ENCODE measurements at regions not wholly inside any gene's neighbourhood (a gene's known extent, or its start where the extent isn't known, plus 50 kb on each side); places are given as distances from the start of the nearest gene placed in this dataset.

DNA sequence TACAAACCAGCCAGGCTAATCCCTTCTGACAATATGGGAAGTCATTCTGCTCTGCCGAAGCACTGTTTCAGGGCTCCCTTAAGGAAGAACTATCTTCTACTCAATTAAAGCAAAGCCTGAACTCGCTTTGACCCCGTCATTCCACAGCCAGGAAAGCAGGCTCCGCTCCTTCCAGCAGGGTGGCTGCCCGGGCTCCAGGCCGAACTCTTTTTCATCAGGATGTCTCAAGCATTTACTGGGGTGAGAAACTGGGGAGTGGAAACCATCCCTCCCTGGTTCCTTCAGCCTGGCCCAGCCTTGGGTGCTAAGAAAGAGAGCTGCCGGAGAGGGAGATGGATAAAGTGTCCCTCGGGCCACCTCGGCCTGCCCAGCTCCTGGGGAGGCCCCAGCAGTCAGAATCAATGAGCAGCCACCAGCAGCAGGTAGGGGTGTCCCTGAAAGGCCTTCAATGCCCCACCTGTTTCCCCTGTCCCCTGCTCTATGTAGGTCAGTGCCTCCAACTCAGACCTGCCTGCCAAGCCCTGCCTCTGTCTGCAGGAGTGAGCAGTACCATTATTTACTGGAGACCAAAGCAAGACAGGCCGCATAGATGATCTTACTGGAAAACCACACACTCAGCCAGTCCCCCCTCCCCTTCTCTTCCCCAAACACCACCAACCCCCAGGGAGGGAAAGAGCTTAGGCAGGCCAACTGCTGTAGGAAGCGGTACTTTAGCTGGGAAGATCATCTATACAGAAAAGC, 225.6 kb upstream of the TLE3 start:
- peak; percentile 44 for DNase-seq (ENCODE audit: low read depth)

DNA sequence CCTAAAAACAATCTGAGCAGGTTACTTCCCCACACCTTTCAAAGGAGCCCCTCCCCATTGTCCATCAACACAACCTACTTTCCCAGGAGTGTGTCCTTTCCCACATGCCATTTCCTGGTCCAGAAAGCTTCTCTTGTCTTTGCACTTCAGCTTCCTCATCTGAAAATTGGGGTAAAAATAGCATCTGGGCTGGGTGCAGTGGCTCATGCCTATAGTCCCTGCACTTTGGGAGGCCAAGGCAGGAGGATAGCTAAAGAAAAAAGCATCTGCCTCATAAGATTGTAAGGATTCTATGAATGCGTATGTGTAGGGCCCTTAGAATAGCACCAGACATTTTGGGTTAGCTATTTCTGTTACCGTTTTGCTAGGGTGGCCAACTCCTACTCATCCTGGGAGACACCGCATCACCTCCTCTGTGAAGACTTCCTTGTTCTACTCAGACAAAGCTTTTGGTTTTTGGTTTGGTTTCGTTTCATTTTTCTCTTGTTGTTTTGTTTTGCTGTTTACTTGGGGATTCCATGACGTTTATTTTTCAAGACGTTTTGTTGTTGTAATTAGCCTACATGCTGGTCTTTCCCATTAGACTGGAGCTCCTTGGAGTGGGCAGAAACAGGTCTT, 224.4 kb upstream of the TLE3 start:
- no peak for DNase-seq (ENCODE audit: low read depth)

DNA sequence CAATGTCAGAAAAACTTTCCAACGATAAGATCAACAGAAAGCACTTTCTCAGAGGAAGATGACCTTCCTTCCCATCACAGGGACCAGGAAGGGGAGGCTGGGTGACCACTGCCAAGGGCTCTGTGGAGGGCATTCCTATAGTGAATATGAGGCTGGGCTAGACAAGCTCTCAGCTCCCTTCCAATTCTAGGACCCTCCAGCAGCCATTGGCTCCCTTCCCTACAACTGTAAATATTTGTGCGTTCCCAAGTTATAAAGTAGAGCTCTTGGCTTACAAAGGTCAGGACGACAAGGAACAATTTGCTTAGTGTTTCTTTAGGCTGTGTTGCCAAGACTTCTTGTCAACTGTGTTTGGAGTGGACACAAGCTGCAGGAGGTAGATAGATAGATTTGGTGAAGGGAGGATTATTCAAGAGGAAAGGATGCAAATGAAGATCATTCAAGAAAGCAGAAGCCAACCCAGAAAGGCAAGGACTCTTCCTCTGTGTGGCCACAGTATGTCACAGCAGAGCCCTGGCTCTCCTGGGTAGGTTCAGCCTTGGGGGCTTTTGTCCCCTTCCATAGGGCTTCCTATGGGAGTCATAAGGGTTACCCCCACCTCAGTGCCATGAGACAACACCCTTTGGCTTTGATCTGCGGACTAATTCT, 223.6 kb upstream of the TLE3 start:
- DNase-seq (ENCODE audit: low read depth) = no peak

DNA sequence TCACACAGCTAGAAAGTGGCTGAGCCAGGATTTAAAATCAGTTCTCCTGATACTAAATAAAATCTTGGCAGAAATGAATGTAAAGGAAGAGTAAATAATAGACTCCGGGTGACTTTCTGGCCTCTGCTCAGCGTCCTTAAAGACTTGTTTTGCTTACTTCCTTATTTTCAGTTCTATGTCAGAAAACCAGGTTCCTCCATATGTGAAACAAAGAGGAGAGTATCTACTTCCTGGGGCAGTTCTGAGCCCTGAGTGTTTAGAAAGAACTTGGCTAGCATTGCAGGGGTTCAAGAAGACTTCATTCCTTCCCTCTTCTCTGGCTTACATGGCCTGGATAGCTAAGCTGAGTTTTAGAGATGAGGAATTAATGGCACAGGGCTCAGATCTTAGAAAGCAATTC, 222.8 kb upstream of the TLE3 start:
- no peak for DNase-seq (ENCODE audit: low read depth)

DNA sequence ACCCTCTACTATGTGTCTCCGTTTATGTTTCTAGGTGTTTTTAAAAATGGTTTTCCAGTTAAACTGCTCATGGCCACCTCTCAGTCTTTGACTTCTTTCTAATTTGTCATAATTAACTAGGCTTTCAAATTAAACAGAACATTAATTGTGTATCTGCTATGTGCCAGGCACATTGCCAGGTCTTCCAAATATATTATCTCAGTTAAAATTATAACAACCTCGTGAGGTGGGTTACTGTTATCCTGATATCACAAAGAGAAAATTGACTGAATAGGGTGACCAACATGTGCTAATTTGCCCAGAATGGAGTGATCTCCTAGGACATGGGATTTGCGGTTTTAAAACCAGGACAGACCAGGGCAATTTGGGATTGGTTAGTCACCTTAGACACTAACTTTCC, 222.4 kb upstream of the TLE3 start:
- no peak for DNase-seq (ENCODE audit: low read depth)

DNA sequence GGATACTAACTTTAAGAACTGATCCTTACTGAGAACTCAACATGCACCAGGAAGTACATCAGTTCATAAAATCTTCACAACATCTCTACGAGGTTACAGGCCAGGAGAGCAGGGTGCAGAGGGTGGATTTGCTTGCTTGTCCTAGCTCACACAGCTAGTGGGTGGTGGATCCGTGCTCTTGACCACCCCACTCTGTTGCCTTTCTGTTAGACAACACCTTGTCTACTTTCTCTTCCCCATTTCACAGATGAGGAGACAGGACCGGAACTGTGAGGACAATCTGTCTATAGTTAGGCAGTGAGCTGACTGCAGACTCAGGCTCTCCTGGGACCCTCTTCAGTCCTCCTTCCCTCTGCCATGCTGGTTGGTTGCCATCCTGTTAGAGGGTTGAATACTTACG, 221.7 kb upstream of the TLE3 start:
- no peak for DNase-seq (ENCODE audit: low read depth)

DNA sequence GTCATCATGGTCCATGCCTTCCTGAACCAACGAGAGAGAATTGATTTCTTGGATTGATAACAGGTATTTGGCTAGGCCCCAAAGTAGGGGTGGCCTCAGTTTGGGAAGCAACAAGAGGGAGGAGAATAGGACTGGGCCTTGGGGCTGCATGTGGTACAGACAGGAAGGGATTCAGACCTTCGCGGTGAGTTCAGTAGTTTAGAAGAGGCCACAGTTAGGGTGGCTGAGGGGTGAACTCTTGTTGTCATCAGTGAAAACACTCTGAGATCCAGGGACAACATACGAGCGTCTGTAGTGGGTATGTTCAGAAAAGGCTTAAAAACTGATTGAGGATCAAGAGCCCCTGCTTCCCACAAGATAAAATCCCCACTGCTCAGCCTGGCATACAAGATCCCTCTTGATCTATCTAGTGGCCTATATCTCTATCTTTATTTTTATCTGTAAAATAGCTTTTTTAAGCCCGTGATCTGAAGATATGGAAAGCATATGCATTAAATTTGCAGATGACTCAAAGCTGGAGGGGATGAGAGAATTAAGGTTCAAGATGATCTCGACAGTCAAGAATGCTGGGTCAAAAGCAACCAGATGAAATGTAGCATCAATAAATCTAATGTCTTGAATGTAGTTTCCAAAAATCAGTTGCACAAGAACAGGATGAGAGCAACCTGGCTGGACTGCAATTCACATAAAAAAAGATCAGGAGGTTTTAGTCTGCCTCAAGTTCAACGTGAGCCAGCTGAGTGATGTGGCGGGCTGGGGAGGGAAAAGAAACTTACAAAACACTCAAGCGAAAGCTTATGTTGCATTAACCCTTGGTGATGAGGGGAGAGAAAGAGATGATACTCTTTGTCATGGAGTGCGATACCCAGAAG, 221.1 kb upstream of the TLE3 start:
- DNase-seq (ENCODE audit: low read depth) = peak; percentile 63

DNA sequence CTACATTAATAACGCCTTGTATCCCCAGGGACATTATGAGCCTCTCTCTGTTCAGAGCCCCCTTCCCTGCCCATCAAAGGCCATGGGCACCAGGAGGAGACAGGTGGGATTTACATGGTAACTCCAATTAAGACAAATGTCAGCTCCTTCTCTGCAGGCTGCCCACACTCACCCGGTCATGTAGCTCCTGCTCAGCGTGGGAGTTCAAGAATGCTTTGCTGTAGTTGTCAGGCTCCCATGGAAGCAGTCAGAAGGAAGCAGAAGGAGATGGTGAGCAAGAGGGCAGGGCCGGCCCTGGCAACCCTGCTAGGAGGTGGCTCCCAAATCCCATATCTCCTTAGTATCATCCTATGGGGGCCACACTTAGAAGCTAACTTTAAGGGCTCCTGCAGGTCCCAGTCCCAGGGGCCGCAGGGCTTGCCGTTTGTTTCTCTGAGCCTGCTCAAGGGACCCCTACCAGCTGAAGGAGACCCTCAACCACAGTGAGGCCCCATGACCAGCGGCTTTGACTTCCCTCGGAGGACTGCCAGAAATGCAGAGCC, 218.4 kb upstream of the TLE3 start:
- DNase-seq (ENCODE audit: low read depth) = no peak

DNA sequence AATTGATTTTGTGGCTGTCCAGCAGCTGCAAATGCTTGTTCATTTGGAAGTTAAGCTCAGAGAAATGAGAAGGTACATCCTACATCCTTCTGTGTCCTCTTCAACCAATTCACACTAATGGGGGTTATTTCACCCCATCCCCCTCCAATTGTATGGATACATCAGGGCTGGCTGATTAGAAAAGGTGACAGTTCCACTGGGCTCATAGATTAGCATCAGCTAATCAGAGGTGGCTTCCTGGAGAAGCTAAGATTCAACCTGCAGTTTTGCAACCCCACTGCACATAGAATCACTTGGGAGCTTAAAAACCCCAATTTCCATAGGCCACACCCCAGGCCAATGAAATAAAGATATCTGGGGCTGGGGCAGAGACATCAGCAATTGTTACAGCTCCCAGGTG, 217.7 kb upstream of the TLE3 start:
- DNase-seq (ENCODE audit: low read depth) = no peak

DNA sequence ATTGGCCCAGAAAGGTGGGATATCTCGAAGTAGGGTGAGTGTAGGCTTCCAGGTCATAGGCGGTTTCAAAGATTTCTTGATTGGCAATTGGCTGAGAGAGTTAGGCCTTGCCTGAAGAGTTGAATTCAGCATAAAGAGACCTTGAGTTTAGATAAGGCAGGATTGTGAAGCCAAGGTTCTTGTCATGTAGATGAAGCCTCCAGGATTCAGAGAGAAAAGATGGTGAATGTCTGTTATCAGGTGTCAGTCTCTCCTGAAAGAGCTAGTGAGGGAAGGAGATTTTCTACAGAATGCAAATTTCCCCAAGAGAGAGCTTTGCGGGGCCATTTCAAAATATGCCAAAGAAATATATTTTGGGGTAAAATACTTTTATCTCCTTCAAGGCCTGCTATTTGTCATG, 217.0 kb upstream of the TLE3 start:
- DNase-seq (ENCODE audit: low read depth) = no peak

DNA sequence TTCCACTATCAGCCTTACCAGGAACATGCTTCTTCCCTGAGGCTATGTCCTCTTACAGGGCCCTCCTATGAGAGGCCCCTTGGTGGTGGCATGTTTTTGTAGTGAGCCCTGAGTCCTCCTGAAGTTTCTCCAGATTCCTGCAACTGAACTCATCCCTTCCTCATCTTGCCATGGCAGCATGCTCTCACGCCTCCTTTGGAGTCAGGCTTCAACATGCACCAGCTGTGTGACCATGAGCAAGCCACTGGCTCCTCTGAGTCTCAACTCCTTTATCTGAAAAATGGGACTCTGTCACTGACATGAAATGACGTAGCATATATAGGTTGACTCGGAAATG, 216.3 kb upstream of the TLE3 start:
- no peak for DNase-seq (ENCODE audit: low read depth)

DNA sequence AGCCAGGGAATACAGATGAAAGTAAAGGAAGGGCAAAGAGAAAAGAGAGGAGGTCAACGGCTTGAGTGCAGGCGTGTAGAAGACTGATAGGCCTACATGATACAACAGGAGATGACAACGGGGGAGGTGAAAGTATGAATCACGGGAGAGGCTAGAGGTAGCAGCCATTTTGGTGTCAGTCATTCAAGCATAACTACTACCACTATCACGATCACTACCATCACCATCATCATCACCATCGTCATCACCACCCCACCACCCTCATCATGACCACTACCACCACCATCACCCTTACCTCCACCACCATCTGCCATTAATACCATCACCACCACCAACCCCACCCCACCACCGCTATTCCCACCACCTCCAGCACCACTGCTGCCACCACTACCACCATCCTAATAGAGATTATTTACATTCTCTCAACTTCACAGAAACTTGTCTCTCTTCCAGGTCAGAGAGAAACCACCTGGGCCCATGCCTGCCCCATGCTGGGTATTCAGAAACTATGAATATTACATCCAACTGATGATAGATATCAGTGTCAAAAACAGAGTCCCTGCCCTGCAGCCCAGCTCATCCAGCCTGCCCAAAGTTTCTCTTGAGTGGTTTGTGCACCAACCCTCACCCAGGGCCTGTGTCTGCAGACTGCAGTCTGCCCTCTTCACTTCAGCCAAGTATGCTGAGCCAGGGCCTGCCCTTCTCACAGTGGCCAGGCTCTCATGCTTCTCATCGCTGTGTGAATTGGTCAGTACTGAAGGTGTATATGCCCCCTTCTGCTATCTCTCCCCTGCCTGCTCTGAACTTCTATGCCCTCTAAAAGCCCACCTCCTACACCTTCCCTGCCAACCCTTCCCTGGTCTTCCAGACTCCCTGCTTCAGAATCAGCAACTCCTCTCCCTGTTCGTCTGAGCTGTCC, 215.6 kb upstream of the TLE3 start:
- DNase-seq (ENCODE audit: low read depth) = no peak

DNA sequence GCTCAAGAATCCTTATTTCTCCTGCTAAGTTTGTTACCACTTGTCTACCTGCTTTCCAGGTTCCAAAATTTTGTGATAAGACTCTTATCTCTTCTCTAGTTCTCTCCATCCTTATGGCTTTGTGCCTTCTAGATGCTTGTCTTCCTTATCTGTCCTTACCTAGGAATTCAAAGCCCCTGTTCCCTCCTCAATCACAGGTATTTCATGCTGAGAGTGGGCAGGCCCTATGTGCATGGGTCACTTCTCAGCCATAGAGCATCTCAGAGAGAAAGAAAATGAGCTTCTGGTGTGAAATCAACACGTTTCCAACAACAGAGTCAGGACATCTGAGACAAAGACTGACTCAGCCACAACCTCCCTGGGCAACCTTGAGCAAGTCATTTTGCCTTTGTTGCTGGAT, 214.1 kb upstream of the TLE3 start:
- no peak for DNase-seq (ENCODE audit: low read depth)

DNA sequence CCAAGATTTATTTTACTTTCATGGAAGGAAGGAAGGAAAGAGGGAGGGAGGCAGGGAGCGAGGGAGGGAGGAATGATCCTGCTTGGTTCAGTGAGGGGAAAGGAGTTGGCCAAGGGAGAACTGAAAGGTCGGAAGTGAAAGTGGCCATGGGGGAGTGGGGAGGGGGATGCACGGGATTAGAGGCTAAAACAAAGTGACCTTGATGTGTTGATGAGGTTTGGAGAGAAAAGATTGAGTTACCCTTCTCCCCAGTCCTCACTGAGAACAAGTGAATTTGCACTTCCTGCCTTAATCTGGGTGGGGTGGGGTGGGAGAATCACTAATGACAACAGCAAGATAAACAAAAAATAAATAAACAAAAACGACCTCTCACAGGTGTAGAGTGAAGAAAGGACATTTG, 212.0 kb upstream of the TLE3 start:
- no peak for DNase-seq (ENCODE audit: low read depth)

DNA sequence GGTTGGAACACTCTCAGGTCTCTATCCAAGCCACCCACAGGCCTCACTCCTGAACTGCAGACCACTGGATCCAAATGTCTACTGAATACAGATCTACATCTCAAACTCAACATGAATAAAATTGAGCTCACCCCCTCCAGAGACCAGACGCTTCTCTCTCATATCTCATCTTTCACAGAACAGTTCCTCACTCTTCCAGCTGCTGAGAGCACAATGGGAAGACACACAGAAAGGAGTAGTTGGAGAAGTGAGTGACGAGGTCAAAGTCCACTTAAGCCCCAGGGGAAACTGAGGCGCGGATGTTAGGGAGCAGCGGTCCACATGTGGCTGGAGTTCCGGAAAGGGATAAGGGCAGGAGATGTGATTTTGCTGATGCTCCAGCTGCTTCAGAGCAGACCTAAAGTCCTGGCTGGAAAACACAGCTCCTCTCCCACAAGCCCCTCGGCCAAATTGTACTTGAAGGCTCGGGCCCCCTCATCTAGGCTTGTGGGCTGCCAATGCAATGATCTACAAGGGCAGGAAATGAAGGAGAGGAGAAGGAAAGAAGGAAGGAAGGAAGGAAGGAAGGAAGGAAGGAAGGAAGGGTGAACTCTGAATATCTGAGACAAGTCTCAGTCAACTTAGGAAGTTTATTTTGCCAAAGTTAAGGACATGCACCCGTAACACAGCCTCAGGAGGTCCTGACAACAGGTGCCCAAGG, 211.2 kb upstream of the TLE3 start:
- no peak for DNase-seq (ENCODE audit: low read depth)

DNA sequence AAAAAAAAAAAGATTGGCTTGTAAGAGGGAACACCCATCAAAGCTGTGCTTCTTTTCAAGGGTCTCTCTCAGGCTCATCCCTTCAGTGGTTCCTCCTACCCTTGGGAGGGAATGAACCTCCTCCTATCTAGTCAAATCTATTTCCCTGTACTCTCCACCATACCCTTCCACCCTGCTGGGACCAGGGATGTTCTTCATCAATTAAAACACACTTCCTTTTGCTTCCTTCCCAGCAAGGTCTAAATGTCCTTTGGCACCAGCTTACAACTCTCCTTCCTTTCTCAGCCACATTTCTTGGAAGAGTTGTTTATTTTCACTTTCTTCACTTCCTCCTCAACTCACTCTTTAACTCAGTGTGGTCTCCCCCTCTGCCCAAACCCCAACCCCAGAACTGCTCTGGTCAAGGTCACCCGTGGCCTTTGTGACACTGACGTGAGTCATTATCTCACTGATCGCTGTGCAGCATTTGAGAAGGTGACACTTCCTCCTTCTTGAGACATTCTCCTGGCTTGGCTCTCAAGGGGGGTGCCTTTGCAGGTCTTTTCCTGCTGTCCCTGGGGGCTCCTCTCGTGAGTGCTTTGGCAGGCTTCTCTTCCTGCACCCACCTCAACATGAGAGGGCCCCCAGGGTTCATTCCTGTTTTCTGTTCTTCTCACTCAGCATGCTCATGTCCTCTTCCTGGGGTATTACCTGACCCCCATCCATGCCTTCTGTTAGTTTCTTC, 210.5 kb upstream of the TLE3 start:
- DNase-seq (ENCODE audit: low read depth) = no peak

DNA sequence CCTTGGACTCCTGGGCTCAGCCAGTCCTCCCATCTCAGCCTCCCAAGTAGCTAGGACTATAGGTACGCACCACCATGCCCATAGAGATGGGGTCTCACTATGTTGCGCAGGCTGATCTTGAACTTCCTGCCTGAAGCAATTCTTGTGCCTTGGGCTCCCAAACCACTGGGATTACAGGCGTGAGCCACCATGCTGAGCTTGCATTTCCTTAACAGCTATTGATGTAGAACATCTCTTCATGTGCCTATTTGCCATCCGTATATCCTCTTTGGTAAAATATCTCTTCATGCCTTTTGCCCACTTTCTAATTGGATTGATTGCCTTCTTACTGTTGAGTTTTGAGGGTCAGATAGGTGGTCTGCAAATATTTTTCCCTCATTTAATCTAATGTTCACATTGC, 208.9 kb upstream of the TLE3 start:
- DNase-seq (ENCODE audit: low read depth) = no peak

DNA sequence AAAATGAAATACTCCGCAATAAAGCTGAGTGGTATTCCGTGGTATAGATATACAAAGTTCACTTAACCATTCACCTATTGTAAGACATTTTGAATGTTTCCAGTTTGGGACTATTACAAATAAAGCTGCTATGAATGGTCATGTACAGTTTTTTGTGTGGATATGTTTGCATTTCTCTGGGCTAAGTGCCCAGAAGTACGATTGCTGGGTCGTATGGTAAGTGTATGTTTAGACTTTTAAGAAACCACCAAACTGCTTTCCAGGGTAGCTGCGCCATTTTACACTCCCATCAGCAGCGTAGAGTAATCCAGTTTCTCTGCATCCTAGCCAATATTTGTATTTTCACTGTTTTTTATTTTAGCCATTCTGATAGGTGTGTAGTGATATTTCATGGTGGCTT, 208.4 kb upstream of the TLE3 start:
- DNase-seq (ENCODE audit: low read depth) = no peak

DNA sequence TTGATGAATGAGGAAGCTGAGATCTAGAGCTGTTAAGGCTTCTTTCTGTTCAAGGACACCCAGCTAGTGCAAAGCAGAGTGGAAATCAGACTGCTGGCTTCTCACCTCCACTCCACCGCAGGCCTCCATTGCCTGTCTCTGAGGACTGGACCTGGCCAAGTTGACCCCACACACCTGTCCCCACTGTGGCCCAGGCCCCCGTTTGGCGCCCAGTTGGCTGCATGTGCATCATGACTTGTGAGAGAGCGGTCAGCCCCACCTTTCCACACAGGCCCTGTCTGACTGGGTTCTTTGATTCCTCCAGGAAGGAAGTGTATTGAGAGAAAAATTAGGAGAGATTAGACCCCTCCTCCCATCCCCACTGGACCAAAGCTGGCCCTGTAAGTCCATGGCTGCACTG, 206.3 kb upstream of the TLE3 start:
- no peak for DNase-seq (ENCODE audit: low read depth)

DNA sequence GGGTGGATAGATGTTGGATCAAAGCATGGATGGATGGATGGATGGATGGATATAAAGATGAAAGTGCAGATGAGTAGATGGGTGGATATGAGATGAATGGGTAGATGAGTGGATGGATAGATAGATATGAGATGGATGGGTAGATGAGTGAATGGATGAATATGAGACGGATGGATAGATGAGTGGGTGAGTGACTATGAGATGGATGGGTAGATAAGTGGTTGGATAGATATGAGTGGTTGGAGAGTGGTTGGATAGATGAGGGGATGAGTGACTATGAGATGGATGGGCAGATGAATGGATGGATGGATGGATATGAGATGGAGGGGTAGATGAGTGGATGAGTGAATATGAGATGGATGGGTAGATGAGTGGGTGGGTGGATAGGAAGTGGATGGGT, 204.6 kb upstream of the TLE3 start:
- no peak for DNase-seq (ENCODE audit: low read depth)
